Large intestine (tissue), 3 donors: ENCODE measurements at regions not wholly inside any gene's neighbourhood (a gene's known extent, or its start where the extent isn't known, plus 50 kb on each side); places are given as distances from the start of the nearest gene placed in this dataset.
"Not testable (repeated sequence)": the region's sequence is repeated elsewhere in the genome, so short reads cannot be mapped to it uniquely, and the experiment has no call there.

Experiments
- DNase-seq, 2 donors: peaks; one replicate each; pipeline versions ENCODE4 v3.0.0 to v3.0.0-alpha.2; 2013
- H3K27ac ChIP-seq: one replicate; pipeline ENCODE4 v1.5.1; 2013; ENCODE audit warnings: low read length
- H3K27me3 ChIP-seq: 2 replicates; pipeline ENCODE4 v1.6.1; 2013; ENCODE audit warnings: low read length; ENCODE audit not compliant: control insufficient read depth, insufficient read depth
- H3K36me3 ChIP-seq: 2 replicates; pipeline ENCODE4 v1.6.1; 2013; ENCODE audit warnings: low read length; ENCODE audit not compliant: control insufficient read depth, insufficient read depth
- H3K4me1 ChIP-seq: one replicate; pipeline ENCODE4 v1.6.1; 2013; ENCODE audit warnings: low read length; ENCODE audit not compliant: control insufficient read depth, insufficient read depth
- H3K4me3 ChIP-seq: one replicate; pipeline ENCODE4 v1.5.1; 2013; ENCODE audit warnings: low read length
- H3K9me3 ChIP-seq: one replicate; pipeline ENCODE4 v1.6.1; 2013; ENCODE audit warnings: mild to moderate bottlenecking, low read depth, low read length, moderate library complexity; ENCODE audit not compliant: control insufficient read depth
- WGBS: methylation state at CpG from one replicate; pipeline ENCODE4 v1.1.5; 2013; ENCODE audit warnings: low lambda C conversion rate; ENCODE audit not compliant: insufficient coverage; 5-methylcytosine and 5-hydroxymethylcytosine counted together

GRCh38 chr12:89828575-89828974, 119.9 kb upstream of the ATP2B1 start:
- no peaks in the 10 kb centered on the region for H3K36me3 ChIP-seq
- no peak overlapping the region for H3K4me3 ChIP-seq
- H3K9me3 ChIP-seq = no peaks in the 10 kb centered on the region
- DNase-seq = no peak
- H3K27me3 ChIP-seq = no peaks in the 10 kb centered on the region
- WGBS = 100% methylated on average over 2 of the region's 2 CpGs
- H3K4me1 ChIP-seq = no peaks in the 10 kb centered on the region
- H3K27ac ChIP-seq = no peak overlapping the region

GRCh38 chr12:89827592-89827991, 119.0 kb upstream of the ATP2B1 start:
- Histone ChIP-seq H3K27ac (no peak overlapping the region), H3K9me3 (no peaks in the 10 kb centered on the region), H3K36me3 (no peaks in the 10 kb centered on the region), H3K27me3 (no peaks in the 10 kb centered on the region), H3K4me3 (no peak overlapping the region), H3K4me1 (no peaks in the 10 kb centered on the region)
- WGBS = 88% methylated on average over 1 of the region's 5 CpGs
- no peak for DNase-seq

GRCh38 chr12:89826468-89826867, 117.8 kb upstream of the ATP2B1 start:
- Histone ChIP-seq H3K27me3 (no peaks in the 10 kb centered on the region), H3K36me3 (no peaks in the 10 kb centered on the region), H3K27ac (no peak overlapping the region), H3K9me3 (no peaks in the 10 kb centered on the region), H3K4me3 (no peak overlapping the region), H3K4me1 (no peaks in the 10 kb centered on the region)
- DNase-seq = no peak
- 92% methylated on average over 2 of the region's 2 CpGs for WGBS

GRCh38 chr12:89825591-89826449, 117.2 kb upstream of the ATP2B1 start:
- 37% methylated on average over 4 of the region's 6 CpGs for WGBS
- Histone ChIP-seq H3K4me3 (no peak overlapping the region), H3K36me3 (no peaks in the 10 kb centered on the region), H3K27me3 (no peaks in the 10 kb centered on the region), H3K4me1 (no peaks in the 10 kb centered on the region), H3K9me3 (no peaks in the 10 kb centered on the region), H3K27ac (no peak overlapping the region)
- peak in 1 of 2 donors; percentile 34 for DNase-seq

GRCh38 chr12:89824822-89825221, 116.2 kb upstream of the ATP2B1 start:
- no peak overlapping the region for H3K27ac ChIP-seq
- WGBS = 65% methylated on average over 2 of the region's 2 CpGs
- no peaks in the 10 kb centered on the region for H3K9me3 ChIP-seq
- H3K4me3 ChIP-seq = no peak overlapping the region
- no peaks in the 10 kb centered on the region for H3K36me3 ChIP-seq
- no peaks in the 10 kb centered on the region for H3K27me3 ChIP-seq
- no peaks in the 10 kb centered on the region for H3K4me1 ChIP-seq
- DNase-seq = no peak

DNA sequence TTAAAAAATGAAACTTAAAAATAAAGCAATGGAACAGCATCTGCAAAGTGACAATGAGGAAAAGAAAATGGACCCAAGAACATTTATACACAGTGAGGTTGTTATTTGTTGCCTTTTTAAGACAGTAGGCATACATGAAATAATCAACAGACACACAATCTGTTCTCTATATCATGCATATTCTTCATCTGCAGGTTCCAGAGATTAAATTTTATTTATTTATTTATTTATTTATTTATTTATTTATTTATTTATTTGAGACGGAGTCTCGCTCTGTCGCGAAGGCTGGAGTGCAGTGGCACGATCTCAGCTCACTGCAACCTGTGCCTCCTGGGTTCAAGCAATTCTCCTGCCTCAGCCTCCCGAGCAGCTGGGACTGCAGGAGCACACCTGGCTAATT, 114.4 kb upstream of the ATP2B1 start:
- H3K27ac ChIP-seq, H3K27me3 ChIP-seq, H3K36me3 ChIP-seq, H3K4me1 ChIP-seq, H3K4me3 ChIP-seq, DNase-seq, H3K9me3 ChIP-seq: not testable (repeated sequence)
- WGBS = 100% methylated on average over 3 of the region's 6 CpGs

- Histone ChIP-seq H3K27me3 (no peaks in the 10 kb centered on the region), H3K27ac (no peak overlapping the region), H3K9me3 (no peaks in the 10 kb centered on the region), H3K4me3 (no peak overlapping the region), H3K36me3 (no peaks in the 10 kb centered on the region), H3K4me1 (no peaks in the 10 kb centered on the region)
- no peak for DNase-seq
Observed at GRCh38 chr12:89821896-89822295, 113.3 kb upstream of the ATP2B1 start.

- H3K27me3 ChIP-seq = no peaks in the 10 kb centered on the region
- no peaks in the 10 kb centered on the region for H3K4me1 ChIP-seq
- no peaks in the 10 kb centered on the region for H3K9me3 ChIP-seq
- 56% methylated on average over 1 of the region's 2 CpGs for whole genome bisulfite sequencing
- DNase-seq = no peak
- no peak overlapping the region for H3K27ac ChIP-seq
- H3K4me3 ChIP-seq = no peak overlapping the region
- H3K36me3 ChIP-seq = no peaks in the 10 kb centered on the region
Observed at GRCh38 chr12:89817501-89818226, 109.0 kb upstream of the ATP2B1 start.

DNA sequence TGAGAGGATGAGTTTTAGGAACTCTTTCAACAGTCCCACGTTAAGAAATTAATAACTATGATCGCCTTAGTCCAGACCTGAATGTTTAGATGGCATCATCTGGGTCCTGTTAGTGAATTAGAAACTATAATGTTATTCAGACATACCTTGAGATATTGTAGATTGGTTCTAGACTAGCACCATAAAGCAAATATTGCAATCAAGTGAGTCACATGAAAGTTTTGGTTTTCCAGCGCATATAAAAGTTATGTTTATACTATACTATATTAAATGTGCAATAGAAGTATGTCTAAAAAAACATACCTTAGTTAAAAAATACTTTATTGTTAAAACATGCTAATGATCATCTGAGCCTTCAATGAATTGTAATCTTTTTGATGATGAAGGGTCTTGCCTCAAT, 106.6 kb upstream of the ATP2B1 start:
- no peak for DNase-seq
- Histone ChIP-seq H3K27ac (no peak overlapping the region), H3K4me1 (no peaks in the 10 kb centered on the region), H3K9me3 (no peaks in the 10 kb centered on the region), H3K36me3 (no peaks in the 10 kb centered on the region), H3K4me3 (no peak overlapping the region), H3K27me3 (no peaks in the 10 kb centered on the region)
- 93% methylated on average over 2 of the region's 3 CpGs for WGBS

DNA sequence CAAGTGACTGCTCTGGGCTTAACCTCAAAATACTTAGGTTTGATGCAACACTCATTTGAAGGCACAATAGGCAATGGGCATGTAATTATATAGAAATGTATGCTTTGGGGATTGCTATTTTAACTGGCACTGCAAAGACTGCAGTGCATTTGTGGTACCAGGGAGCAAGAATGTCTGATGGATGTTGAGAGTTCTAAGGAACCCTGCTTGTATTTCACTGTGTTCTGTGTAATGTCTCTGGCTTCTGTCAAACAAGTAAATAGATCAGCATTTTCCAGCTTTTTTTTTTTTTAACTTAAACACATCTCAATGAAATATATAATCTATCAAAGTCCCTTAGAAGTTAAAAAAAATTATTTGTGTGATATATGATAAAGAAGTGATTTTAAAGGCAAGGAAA, 94.8 kb upstream of the ATP2B1 start:
- no peak overlapping the region for H3K4me3 ChIP-seq
- DNase-seq = no peak
- no peaks in the 10 kb centered on the region for H3K9me3 ChIP-seq
- H3K36me3 ChIP-seq = no peaks in the 10 kb centered on the region
- H3K27ac ChIP-seq = no peak overlapping the region
- H3K27me3 ChIP-seq = no peaks in the 10 kb centered on the region
- H3K4me1 ChIP-seq = peaks cover 11% of the 10 kb centered on the region

- Histone ChIP-seq H3K36me3 (no peaks in the 10 kb centered on the region), H3K4me1 (peaks cover 11% of the 10 kb centered on the region), H3K4me3 (no peak overlapping the region), H3K9me3 (no peaks in the 10 kb centered on the region), H3K27ac (no peak overlapping the region), H3K27me3 (no peaks in the 10 kb centered on the region)
- WGBS = 86% methylated on average over 1 of the region's 2 CpGs
- DNase-seq = no peak
Observed at GRCh38 chr12:89801284-89801683, 92.6 kb upstream of the ATP2B1 start.
